ENCODE measurements at regions not wholly inside any gene's neighbourhood (a gene's known extent, or its start where the extent isn't known, plus 50 kb on each side); places are given as distances from the start of the nearest gene placed in this dataset.
"Not testable (repeated sequence)": the region's sequence is repeated elsewhere in the genome, so short reads cannot be mapped to it uniquely, and the experiment has no call there.

GRCh38 chr5:25458628-25459027, 813.9 kb upstream of the CDH10 start:
- no peak for DNase-seq (ENCODE audit: low read depth in 2 of 3, low spot score in 2 of 3)

DNA sequence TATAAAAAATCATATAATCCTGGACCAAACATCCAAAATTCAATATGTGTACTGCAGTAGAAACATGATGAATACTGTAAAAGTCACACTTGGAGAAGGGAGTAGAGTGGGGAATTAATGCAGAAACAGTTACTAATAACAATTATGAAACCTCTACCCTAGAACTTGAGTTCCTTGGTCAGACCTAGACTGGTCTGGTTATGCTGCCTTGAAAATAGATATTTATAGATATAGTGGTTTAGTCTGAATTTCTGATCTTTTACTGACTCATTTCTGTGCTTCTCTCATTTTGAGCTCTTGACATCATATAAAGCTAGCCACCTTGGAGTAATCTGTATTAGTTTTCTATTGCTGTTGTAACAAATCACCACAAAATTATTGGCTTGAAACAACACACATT, 808.7 kb upstream of the CDH10 start:
- DNase-seq (ENCODE audit: low read depth in 2 of 3, low spot score in 2 of 3), result no peak

GRCh38 chr5:25451294-25451693, 806.5 kb upstream of the CDH10 start:
- no peak for DNase-seq (ENCODE audit: low read depth in 2 of 3, low spot score in 2 of 3)

DNA sequence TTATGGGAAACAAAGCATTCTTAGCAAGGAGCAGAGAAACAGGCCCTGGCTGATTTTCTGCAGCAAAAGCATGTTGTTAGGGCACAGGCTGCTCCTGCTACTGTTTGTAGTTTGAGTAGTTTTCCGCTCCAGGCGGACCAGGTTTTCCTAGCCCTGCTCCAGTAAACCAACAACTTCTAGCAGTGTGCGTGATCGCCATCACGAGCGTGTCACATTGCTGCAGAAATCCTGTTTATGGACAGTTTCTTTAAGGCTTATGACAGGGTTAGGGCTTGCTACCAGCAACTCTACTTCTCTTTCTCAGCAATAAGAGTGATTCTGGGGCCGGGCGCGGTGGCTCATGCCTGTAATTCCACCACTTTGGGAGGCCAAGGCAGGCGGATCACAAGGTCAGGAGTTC, 803.9 kb upstream of the CDH10 start:
- DNase-seq (ENCODE audit: low read depth in 2 of 3, low spot score in 2 of 3), result no peak

- no peak for DNase-seq (ENCODE audit: low read depth in 2 of 3, low spot score in 2 of 3)
These were observed 803.4 kb upstream of the CDH10 start for GRCh38 chr5:25448190-25448621.

- not testable (repeated sequence) for DNase-seq (ENCODE audit: low read depth in 2 of 3, low spot score in 2 of 3)
These were observed 801.3 kb upstream of the CDH10 start for GRCh38 chr5:25446061-25446420.

DNA sequence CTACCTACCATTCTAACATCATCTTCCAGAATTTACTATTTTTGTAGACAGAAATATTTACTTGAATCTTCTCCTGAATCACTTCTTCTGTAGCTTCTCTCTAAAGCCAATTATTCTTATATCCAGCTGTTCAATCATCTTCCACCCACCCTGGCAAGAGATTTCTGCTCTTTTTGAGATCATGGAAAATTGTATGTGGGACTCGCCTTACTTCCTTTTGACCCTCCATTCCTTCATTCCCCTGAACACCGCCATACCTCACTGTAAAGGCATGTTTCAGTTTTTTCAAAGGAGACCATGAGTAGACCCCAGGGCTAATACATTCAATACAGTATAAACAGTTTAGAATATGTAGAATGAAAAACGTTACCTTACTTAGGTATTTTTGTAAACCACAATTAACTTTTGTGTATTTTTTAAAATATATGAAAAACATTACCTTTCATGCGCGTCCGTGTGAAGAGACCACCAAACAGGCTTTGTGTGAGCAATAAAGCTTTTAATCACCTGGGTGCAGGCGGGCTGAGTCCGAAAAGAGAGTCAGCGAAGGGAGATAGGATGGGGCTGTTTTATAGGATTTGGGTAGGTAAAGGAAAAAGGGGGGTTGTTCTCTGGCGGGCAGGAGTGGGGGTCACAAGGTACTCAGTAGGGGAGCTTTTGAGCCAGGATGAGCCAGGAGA, 800.7 kb upstream of the CDH10 start:
- not testable (repeated sequence) for DNase-seq (ENCODE audit: low read depth in 2 of 3, low spot score in 2 of 3)

GRCh38 chr5:25444697-25445096, 799.9 kb upstream of the CDH10 start:
- DNase-seq (ENCODE audit: low read depth in 2 of 3, low spot score in 2 of 3), result no peak

DNA sequence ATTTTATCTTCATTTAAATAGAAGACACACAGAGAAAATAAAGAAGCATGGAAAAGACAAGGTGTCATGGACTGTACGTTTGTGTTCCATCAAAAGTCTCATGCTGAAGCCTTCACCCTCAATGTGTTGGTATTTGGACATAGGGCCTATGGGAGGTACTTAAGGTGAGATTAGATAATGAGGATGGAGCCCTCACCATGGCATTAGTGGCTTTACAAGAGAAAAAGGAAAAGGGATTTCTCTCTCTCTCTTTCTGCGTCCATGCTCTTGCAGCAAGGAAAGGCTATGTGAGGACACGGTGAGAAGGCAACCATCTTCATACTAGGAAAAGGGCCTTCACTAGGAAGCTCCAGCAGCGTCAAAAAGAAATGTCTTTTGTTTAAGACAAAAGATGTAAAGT, 797.0 kb upstream of the CDH10 start:
- DNase-seq (ENCODE audit: low read depth in 2 of 3, low spot score in 2 of 3), result no peak

DNA sequence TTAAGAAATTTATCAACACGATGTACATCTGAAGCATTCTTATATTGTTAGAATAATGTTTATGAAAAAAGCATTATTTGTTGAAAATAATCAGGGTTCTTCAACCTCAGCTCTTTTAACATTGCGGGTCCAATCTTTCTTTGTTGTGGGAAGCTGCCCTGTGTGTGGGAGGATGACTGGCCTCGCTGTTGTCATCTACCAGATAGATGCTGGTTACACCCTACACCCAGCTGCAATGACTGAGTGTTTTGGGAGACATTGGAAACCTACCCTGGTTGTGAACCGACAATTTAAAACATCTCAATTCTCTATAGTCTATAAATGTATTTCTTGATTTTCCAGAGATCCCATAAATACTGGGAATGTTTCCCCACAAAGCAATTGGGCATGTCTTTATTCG, 794.2 kb upstream of the CDH10 start:
- DNase-seq (ENCODE audit: low read depth in 2 of 3, low spot score in 2 of 3), result no peak

GRCh38 chr5:25438375-25438774, 793.6 kb upstream of the CDH10 start:
- not testable (repeated sequence) for DNase-seq (ENCODE audit: low read depth in 2 of 3, low spot score in 2 of 3)

DNA sequence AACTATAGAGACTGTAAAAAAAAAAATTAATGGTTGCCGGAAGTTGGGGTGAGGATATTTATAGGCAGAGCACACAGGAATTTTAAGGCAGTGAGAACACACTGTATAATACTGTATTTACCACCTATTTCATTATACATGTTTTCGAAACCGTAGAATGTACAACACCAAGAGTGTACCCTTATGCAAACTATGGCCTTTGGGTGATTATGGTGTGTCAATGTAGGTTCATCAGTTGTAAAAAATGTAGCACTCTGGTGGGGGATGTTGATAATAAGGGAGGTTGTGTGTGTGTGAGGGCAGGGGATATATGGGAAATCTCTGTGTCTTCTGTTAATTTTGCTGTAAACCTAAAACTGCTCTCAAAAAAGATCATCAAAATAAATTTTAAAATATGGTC, 791.7 kb upstream of the CDH10 start:
- no peak for DNase-seq (ENCODE audit: low read depth in 2 of 3, low spot score in 2 of 3)

- DNase-seq (ENCODE audit: low read depth in 2 of 3, low spot score in 2 of 3), result no peak
These were observed 791.1 kb upstream of the CDH10 start for GRCh38 chr5:25435882-25436281.

GRCh38 chr5:25427240-25427639, 782.5 kb upstream of the CDH10 start:
- DNase-seq (ENCODE audit: low read depth in 2 of 3, low spot score in 2 of 3), result no peak

GRCh38 chr5:25423271-25423670, 778.5 kb upstream of the CDH10 start:
- no peak for DNase-seq (ENCODE audit: low read depth in 2 of 3, low spot score in 2 of 3)

- DNase-seq (ENCODE audit: low read depth in 2 of 3, low spot score in 2 of 3), result no peak
These were observed 774.9 kb upstream of the CDH10 start for GRCh38 chr5:25419684-25420083.

DNA sequence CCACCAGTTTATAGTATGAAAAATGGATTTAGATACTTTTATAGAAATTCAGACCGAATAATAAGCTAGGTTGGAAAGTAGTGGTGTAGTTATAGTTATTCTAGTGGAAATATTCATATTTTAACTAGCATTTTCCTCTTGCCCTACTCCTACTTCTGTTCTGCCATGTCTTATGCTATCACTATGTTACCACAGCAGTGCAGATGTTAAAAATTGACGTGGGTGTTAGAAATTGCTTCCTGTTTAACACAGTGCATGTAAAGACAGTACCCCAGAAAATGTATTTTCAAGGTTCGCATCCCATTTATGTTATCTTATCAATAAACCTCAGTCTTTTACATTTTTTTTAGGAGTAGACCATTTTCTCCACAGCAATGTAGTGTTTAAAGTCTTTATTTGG, 774.2 kb upstream of the CDH10 start:
- DNase-seq (ENCODE audit: low read depth in 2 of 3, low spot score in 2 of 3), result no peak

GRCh38 chr5:25418319-25418859, 773.6 kb upstream of the CDH10 start:
- DNase-seq (ENCODE audit: low read depth in 2 of 3, low spot score in 2 of 3), result no peak

DNA sequence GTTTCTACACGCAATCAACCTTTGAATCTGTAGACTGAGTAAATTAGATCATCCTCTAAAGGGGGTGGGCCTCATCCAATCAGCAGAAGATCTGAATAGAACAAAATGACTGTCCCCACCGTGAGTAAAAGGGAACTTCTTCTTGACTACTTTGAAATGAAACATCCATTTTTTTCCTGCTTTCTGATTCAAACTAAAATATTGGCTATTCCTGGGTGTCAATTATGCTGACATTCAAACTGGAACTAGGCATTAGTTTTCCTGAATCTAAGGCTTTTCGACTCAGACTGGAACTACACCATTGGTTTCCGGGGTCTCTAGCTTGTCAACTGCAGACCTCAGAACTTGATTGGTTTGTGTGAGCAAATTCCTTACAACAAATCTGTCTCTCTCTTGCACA, 772.2 kb upstream of the CDH10 start:
- no peak for DNase-seq (ENCODE audit: low read depth in 2 of 3, low spot score in 2 of 3)

- no peak for DNase-seq (ENCODE audit: low read depth in 2 of 3, low spot score in 2 of 3)
These were observed 771.2 kb upstream of the CDH10 start for GRCh38 chr5:25415970-25416369.

DNA sequence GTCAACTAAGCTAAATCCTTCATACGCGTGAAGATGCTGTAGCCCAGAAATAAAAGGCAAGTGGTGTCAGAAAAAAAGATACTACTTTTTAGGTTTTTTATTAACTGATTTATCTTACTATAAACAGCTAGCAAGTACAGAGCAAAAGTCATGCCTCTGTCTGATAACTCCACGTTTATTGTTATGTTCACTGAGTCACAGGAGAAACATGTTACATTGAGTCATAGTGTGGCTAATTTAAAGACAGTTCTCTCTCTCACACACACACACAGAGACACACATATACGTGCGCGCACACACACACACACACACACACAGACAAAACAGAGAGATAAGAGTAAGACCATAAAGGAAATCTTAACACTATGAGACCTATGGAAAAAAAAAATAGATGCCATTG, 770.0 kb upstream of the CDH10 start:
- no peak for DNase-seq (ENCODE audit: low read depth in 2 of 3, low spot score in 2 of 3)

DNA sequence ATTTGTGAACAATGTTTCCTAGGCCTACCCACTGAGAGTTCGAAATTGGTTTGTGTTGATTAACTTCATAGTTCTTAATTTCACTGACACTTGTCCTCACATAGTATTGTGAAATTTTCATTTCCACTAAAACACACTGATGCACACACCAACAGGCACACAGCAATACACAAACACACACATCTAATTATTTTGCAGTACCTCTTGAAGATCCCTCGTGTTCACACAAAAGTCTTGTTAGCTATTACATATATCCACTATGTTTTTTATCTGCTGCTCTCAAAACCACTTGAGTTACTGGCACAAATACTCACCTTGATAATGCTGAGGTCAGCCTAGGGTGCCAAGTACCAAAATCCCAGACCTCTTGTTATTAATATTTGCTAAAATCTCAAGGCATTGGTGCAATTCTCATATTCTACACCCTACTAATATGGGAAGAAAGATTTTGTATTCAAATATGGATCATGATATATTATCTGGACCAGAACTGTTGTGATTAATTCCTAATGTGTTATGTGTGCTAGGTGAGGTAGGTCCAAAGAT, 767.4 kb upstream of the CDH10 start:
- DNase-seq (ENCODE audit: low read depth in 2 of 3, low spot score in 2 of 3), result no peak

- DNase-seq (ENCODE audit: low read depth in 2 of 3, low spot score in 2 of 3), result not testable (repeated sequence)
These were observed 762.6 kb upstream of the CDH10 start for GRCh38 chr5:25407365-25407764.
